Fibroblast of lung (primary cell): ENCODE measurements at regions not wholly inside any gene's neighbourhood (a gene's known extent, or its start where the extent isn't known, plus 50 kb on each side); places are given as distances from the start of the nearest gene placed in this dataset.
"Not testable (repeated sequence)": the region's sequence is repeated elsewhere in the genome, so short reads cannot be mapped to it uniquely, and the experiment has no call there.

ENCODE experiments used
- DNase-seq, 2 donors: peaks; one replicate each; pipeline versions ENCODE4 v3.0.0 to v3.0.0-alpha.2; 2010; ENCODE audit warnings: low read depth in 2 of 2
- H2AFZ ChIP-seq: 2 replicates; pipeline ENCODE4 v1.5.1; 2012; ENCODE audit warnings: low read length, control low read depth, inconsistent platforms
- H3K27ac ChIP-seq: 2 replicates; pipeline ENCODE4 v1.5.1; 2011; ENCODE audit warnings: low read length, control low read depth; ENCODE audit not compliant: insufficient read depth
- H3K27me3 ChIP-seq: 2 replicates; pipeline ENCODE4 v1.5.1; 2011; ENCODE audit warnings: mild to moderate bottlenecking, low read length; ENCODE audit not compliant: control insufficient read depth, insufficient read depth
- H3K36me3 ChIP-seq: 2 replicates; pipeline ENCODE4 v1.5.1; 2011; ENCODE audit warnings: low read length; ENCODE audit not compliant: control insufficient read depth, insufficient read depth
- H3K4me1 ChIP-seq: 2 replicates; pipeline ENCODE4 v1.5.1; 2011; ENCODE audit warnings: low read length; ENCODE audit not compliant: control insufficient read depth, insufficient read depth; ENCODE audit errors: extremely low read depth
- H3K4me2 ChIP-seq: 2 replicates; pipeline ENCODE4 v1.5.1; 2011; ENCODE audit warnings: low read length, control low read depth; ENCODE audit not compliant: insufficient read depth; ENCODE audit errors: extremely low read depth
- H3K4me3 ChIP-seq, 4 experiments: fragments of 200-600 bp in 1 of 4; sonication (generic) in 1 of 4; replicated peaks in 1 of 4; 2 replicates each; pipeline ENCODE4 v1.5.1; 2011 to 2016; ENCODE audit warnings: low read length in 4 of 4, low read depth in 3 of 4, mild to moderate bottlenecking in 3 of 4, control low read depth in 2 of 4, inconsistent platforms in 1 of 4, mixed read lengths in 1 of 4; ENCODE audit not compliant: insufficient read depth in 1 of 4; ENCODE audit errors: control extremely low read depth in 1 of 4
- H3K79me2 ChIP-seq: 2 replicates; pipeline ENCODE4 v1.5.1; 2012; ENCODE audit warnings: mild to moderate bottlenecking, low read length, inconsistent platforms; ENCODE audit not compliant: control insufficient read depth, insufficient read depth
- H3K9ac ChIP-seq: 2 replicates; pipeline ENCODE4 v1.5.1; 2011; ENCODE audit warnings: mild to moderate bottlenecking, low read length, control low read depth; ENCODE audit not compliant: insufficient read depth
- H3K9me3 ChIP-seq: 2 replicates; pipeline ENCODE4 v1.5.1; 2012; ENCODE audit warnings: low read depth, low read length; ENCODE audit not compliant: control insufficient read depth, insufficient read depth
- H4K20me1 ChIP-seq: 2 replicates; pipeline ENCODE4 v1.5.1; 2011; ENCODE audit warnings: low read length; ENCODE audit not compliant: control insufficient read depth, insufficient read depth; ENCODE audit errors: extremely low read depth
- EZH2 ChIP-seq: IDR thresholded peaks from 2 replicates; pipeline ENCODE4 v1.5.1; 2012; ENCODE audit warnings: low read length, control low read depth, mild to moderate bottlenecking; ENCODE audit errors: missing control alignments
- TF ChIP-seq, protein P1 (sequence below), 2 donors: IDR thresholded peaks in 1 of 2; conservative IDR thresholded peaks in 1 of 2; 1 replicate in 1 of 2; 2 replicates in 1 of 2; pipeline ENCODE4 v1.5.1; 2011 to 2012; ENCODE audit warnings: low read length in 2 of 2, control low read depth in 1 of 2, inconsistent platforms in 1 of 2, low read depth in 1 of 2, mild to moderate bottlenecking in 1 of 2

DNA sequence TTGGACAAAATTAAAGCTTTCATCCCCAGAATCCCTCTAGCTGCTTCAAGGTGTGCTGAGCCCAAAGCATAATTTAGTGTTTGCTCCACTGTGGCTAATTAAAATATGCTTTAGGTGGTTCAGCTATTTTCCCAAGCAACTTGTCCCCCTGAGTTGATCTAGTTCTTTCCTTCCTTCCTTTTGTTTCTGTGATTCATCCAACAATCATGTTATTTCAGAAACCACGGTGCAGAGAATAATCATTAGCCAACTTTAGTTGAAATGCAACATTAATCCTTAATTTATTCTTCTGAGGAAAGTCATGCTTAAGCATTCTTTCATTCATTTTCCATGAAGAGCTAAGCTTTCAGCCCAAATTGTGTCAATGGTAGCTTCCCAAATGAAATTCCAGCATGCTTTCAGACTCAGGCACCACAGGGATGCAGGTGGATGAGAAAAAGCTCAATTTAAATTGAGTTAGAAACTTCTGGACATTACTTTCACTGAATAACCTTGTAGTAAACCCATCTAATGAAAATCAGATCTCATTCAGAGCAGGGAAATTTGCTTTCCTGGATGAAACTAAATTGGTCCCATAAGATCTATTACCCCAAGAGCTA is 209.0 kb upstream of the NT5E start:
- DNase-seq = no peak
- H3K79me2 ChIP-seq = no peaks in the 10 kb centered on the region
- TF ChIP-seq, protein P1, sequence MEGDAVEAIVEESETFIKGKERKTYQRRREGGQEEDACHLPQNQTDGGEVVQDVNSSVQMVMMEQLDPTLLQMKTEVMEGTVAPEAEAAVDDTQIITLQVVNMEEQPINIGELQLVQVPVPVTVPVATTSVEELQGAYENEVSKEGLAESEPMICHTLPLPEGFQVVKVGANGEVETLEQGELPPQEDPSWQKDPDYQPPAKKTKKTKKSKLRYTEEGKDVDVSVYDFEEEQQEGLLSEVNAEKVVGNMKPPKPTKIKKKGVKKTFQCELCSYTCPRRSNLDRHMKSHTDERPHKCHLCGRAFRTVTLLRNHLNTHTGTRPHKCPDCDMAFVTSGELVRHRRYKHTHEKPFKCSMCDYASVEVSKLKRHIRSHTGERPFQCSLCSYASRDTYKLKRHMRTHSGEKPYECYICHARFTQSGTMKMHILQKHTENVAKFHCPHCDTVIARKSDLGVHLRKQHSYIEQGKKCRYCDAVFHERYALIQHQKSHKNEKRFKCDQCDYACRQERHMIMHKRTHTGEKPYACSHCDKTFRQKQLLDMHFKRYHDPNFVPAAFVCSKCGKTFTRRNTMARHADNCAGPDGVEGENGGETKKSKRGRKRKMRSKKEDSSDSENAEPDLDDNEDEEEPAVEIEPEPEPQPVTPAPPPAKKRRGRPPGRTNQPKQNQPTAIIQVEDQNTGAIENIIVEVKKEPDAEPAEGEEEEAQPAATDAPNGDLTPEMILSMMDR (conservative IDR thresholded peaks at IDR 0.05 in 1 of 2, IDR thresholded peaks at IDR 0.05 in 1 of 2; ENCODE audit: low read depth in 1 of 2, low read length in 2 of 2) = no peak
- no peak for TF ChIP-seq EZH2
- no peak overlapping the region for H3K4me2 ChIP-seq
- no peak overlapping the region for H3K9ac ChIP-seq
- no peak overlapping the region for H3K4me3 ChIP-seq
- no peaks in the 10 kb centered on the region for H3K4me1 ChIP-seq
- H4K20me1 ChIP-seq = no peaks in the 10 kb centered on the region
- no peak overlapping the region for H3K27ac ChIP-seq
- no peaks in the 10 kb centered on the region for H3K27me3 ChIP-seq
- no peak overlapping the region for H2AFZ ChIP-seq
- H3K36me3 ChIP-seq = no peaks in the 10 kb centered on the region
- H3K9me3 ChIP-seq = no peaks in the 10 kb centered on the region

DNA sequence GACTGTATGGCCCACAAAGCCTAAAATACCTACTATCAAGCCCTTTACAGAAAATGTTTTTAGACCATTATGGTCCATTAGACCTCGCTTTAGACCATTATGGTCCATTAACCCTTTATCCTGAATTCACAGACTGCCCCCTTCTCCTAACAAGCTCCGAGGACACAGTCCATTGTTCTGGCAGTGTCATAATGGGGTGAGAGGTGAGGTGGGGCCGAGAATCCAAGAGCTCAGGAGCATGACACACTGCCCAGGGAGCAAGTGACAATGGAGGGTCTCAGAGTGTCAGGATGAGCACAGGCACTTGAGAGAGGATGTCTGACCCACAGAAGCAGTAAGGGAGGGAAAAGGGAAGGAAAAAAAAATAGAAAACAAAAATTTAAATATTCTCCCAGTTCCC is 212.4 kb upstream of the NT5E start:
- Histone ChIP-seq H2AFZ (no peak overlapping the region), H4K20me1 (no peaks in the 10 kb centered on the region), H3K27ac (no peak overlapping the region), H3K36me3 (no peaks in the 10 kb centered on the region), H3K4me3 (no peak overlapping the region), H3K9ac (no peak overlapping the region), H3K4me1 (no peaks in the 10 kb centered on the region), H3K79me2 (no peaks in the 10 kb centered on the region), H3K9me3 (no peaks in the 10 kb centered on the region), H3K27me3 (no peaks in the 10 kb centered on the region), H3K4me2 (no peak overlapping the region)
- TF ChIP-seq, protein P1 (conservative IDR thresholded peaks at IDR 0.05 in 1 of 2, IDR thresholded peaks at IDR 0.05 in 1 of 2; ENCODE audit: low read depth in 1 of 2, low read length in 2 of 2) = no peak
- no peak for TF ChIP-seq EZH2
- DNase-seq = no peak

DNA sequence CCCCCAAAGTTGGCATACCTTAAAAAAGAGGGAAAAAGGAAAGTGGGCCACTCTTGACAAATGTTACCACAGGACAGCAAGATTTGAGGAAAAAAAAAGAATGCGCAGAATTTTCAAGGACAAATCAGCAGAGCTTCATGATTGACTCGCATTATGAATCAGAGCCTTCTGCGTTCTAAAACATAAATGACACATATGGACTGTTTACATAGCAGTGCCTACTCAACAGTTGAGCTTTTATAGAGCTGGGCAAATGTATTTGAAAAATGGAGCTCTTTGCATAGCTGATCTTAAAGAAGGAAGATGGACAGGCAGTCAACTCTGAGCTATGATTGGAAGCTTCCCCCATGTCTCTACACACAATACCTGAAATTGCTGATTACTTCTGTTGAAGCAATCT is 213.2 kb upstream of the NT5E start:
- Histone ChIP-seq H3K79me2 (no peaks in the 10 kb centered on the region), H4K20me1 (no peaks in the 10 kb centered on the region), H3K36me3 (no peaks in the 10 kb centered on the region), H3K27me3 (no peaks in the 10 kb centered on the region), H3K9me3 (no peaks in the 10 kb centered on the region), H3K4me2 (no peak overlapping the region), H2AFZ (no peak overlapping the region), H3K4me1 (no peaks in the 10 kb centered on the region), H3K9ac (no peak overlapping the region), H3K4me3 (no peak overlapping the region), H3K27ac (no peak overlapping the region)
- TF ChIP-seq, protein P1 (conservative IDR thresholded peaks at IDR 0.05 in 1 of 2, IDR thresholded peaks at IDR 0.05 in 1 of 2; ENCODE audit: low read depth in 1 of 2, low read length in 2 of 2) = no peak
- no peak for TF ChIP-seq EZH2
- no peak for DNase-seq

DNA sequence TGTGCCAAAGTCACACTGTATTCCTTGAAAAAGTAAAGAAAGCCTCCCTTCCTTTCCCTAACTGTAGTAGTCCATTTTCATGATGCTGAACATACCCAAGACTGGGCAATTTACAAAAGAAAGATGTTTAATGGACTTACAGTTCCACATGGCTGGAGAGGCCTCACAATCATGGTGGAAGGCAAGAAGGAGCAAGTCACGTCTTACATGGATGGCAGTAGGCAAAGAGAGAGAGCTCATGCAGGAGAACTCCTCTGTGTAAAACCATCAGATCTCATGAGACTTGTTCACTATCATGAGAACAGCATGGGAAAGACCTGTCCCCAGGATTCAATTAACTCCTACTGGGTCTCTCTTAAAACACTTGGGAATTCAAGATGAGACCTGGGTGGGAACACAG is 222.5 kb upstream of the NT5E start:
- not testable (repeated sequence) for H2AFZ ChIP-seq, H3K36me3 ChIP-seq, H3K27ac ChIP-seq, H4K20me1 ChIP-seq, H3K79me2 ChIP-seq, H3K9ac ChIP-seq, H3K4me2 ChIP-seq, H3K4me1 ChIP-seq, H3K4me3 ChIP-seq, DNase-seq, H3K27me3 ChIP-seq, H3K9me3 ChIP-seq

DNA sequence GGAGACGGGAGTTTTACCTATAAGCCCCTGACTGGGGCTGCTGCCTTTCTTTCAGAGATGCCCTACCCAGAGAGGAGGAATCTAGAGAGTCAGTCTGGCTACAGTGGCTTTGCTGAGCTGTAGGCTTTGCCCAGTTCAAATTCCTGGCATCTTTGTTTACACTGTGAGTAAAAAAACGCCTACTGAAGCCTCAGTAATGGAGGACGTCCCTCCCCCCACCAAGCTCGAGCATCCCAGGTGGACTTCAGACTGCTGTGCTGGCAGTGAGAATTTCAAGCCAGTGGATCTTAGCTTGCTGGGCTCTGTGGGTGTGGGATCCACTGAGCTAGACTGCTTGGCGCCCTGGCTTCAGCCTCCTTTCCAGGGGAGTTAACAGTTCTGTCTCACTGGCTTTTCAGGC is 237.1 kb upstream of the NT5E start:
- not testable (repeated sequence) for H3K79me2 ChIP-seq, H3K4me1 ChIP-seq, H2AFZ ChIP-seq, H3K27me3 ChIP-seq, H3K4me2 ChIP-seq, DNase-seq, H3K36me3 ChIP-seq, H4K20me1 ChIP-seq, H3K9ac ChIP-seq, H3K9me3 ChIP-seq, H3K27ac ChIP-seq, H3K4me3 ChIP-seq
